GM20431 (cell line): ENCODE measurements at regions not wholly inside any gene's neighbourhood (a gene's known extent, or its start where the extent isn't known, plus 50 kb on each side); places are given as distances from the start of the nearest gene placed in this dataset.
"Not testable (repeated sequence)": the region's sequence is repeated elsewhere in the genome, so short reads cannot be mapped to it uniquely, and the experiment has no call there.

Experiments
- in situ Hi-C: fragments of 300-500 bp; cut with MseI, MboI; formaldehyde crosslinking; loops from one replicate; pipeline ENCODE4 v1.15.0; 2020; ENCODE audit warnings: low sequenced_read_pairs; ENCODE audit not compliant: unreplicated experiment

DNA sequence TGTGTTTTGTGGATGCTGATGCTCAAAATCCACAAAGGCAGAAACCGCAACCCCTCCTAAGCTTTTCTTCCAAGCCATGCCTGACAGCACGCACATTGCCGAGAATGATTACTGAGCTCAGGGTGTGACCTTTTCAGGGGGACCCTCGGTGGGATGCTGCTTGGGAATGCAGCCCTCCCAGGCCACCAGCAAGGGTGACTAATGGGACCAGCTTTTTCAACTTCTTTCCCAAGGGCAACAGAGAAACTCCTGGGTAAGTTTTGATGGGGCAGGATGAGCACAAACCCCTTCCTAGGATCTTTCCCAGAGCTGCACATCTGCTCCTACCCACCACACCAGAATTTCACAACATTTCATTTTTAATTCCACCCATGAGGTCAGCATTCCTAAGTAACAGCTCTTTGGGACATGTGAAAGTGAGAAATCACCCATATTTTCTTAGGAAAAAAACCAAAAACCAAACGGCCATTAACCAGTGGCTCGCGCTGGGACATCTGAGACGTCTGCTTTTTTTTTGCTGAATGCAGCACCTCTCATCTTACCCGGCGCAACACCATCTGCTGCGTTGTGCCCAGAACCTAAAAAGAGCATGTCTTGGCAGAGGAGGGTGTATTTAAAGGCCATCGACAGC is 119.0 kb downstream of the ARL4C start:
- in situ Hi-C loops = no loop called here

DNA sequence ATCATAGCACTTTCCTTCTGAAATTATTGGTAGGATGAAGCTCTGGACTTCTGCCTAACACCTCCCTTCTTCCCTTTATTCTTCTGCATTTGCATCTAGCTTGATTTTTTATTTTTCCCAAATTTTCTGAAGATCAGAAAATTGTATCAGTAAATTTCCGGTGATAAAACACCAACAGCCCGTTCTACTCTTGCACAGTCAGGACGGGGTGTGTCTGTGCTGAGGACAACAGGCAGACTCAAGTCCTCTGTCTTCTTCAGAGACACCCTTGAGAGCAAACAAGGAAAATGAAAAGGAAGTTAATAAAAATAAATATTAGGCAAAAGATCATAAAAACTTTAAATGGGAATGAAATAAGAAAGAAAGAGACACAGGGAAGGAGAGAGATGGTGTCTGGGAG is 120.7 kb downstream of the ARL4C start:
- in situ Hi-C loops = no loop called here

DNA sequence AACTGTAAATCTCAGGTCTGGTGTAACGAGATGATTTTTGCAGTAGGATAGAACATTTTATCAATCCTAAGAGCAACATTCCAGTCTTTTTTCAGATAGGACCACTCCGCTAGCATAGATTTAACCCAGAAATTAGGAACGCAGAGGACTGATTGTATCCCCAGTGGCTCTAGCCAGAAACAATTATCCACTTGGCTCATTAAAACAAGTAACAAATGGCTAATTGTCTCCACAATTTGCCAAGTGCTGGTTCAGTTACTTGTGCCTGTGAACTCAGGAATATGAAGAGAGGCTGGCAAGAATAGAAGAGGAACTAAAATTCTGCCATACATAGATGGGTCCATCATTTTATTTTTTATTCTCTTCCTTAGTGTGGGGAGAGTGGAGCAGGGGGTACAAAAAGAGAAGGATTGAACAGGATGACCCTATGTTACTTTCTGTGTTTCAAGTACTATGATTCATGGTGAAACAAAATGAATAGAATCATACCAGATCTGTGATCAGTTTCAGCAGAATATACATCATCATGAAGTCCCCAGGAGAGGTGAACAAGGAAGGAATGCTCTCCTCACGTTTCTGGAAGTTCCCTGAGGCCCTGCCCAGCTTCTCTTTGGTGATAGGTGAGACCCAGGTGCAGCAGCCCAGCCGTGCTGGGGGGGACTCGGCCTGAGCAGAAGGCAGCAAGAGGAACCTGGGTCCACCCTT is 121.6 kb downstream of the ARL4C start:
- in situ Hi-C loops = no loop called here

DNA sequence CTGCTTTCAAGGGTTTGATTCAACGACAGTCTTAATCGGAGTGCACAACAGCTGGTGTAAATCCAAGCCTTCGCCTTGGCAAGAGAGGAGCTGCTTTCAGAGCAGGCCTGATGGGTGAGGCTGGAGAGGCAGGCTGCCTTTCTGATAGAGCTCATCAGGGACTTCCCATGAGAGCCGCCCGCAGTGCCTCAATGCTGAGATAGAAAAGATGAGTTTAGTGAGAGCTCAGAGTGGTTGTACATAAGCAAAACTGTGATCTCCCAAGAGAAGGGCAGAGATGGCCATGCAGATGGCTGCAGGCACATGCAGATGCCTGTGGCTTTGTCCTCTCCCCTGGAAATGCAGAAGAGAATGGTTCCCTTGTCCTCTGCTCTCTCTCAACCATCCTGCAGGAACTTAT is 122.1 kb downstream of the ARL4C start:
- in situ Hi-C loops = no loop called here

DNA sequence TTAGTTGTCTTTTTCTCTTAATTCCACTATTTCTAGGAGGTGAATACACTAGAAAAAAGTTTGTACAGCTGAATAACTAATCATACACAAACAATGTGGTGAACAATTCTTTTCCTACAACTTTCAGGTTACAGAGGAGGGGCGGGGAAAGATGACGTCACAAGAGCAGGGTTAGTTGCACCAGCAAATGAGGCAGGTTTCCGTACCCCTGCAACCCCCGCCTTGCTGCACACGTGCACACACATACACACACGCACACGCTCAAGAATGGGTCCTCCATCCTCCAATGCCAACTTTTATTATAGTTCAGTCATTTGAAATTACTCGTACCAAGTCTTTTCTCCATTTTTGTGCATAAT is 122.8 kb downstream of the ARL4C start:
- in situ Hi-C loops = no loop called here

DNA sequence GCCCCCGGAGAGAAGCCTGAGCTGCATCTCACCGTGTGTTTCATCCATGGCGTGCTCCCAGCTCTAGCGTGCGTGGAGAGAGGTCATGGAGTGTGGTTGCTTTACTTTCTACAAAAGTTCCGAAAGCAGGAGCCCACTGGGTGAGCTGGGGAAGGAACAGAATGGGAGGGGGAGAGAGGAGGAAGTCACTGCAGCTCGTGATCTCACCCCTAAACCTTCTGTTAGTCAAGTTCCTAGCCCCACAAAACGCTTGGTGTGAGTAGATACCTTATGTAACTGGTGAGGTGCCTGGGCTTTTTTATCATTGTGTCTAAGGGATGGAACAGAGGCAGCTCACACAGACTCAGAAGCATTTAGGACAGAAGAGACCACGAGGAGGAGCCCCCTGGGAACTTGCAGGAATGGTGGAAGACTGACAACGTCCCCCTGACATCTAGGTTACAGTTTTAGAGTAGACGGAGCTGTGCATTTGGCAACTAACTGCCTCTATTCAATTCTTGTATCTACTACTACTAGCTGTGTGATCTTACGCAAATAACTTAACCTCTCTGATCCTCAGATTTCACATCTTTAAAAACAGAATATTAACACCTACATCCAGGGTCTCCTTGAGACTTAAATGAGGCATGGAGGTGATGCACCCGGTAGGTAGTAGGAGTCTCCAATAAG is 123.3 kb downstream of the ARL4C start:
- in situ Hi-C loops = no loop called here

DNA sequence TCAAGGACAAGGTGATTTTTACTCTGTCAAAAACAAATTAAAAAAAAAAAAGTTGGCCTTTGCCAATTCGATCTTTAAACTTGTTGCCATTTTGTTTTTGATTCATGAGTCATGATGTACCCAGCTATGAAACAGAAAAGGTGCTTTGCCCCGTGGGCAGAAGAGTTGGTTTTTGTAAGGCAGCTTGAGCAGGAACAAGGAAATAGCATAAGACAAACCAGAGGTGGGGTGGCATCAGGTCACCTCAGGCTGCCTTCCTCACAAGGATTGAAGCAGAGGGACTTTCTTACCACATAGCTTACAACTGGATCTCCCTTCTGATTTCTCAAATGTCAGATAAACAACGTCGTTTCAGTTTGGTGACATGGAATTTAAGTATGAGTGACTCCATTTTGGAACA is 123.8 kb downstream of the ARL4C start:
- in situ Hi-C loops = no loop called here

DNA sequence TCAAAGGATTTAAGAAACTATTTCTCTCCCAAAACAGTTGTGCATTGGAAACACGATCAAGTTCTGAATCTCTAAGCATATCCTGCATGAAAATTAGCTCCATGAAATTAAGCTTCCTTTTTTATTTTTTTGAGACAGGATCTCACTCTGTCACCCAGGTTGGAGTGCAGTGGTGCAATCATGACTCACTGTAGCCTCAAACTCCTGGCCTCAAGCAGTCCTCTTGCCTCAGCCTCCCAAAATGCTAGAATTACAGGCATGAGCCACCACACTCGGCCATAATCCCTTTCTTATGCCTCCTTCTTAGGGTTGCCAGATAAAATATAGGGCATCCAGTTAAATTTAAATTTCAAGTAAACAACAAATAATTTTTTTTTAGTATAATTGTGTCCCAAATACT is 124.4 kb downstream of the ARL4C start:
- in situ Hi-C loops = no loop called here

DNA sequence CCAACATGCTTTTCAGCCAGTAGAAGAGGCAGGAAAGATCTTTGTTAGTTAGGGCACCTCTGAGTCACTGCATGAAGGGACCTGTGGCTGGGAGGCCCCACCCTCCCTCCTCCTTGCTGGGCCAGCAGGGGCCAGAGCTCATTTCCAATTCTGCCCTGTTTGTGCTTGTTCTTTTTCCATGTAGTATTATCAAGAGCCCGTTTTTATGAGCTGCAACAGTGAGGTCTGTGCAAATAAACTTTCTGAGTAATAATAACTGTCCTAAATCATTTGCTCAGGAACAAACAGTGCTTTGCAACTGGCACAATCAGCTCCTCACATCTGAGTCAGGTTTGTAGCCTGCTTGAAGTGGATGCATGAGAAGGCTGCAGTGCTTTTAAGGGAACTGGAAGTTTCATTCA is 128.0 kb downstream of the ARL4C start:
- in situ Hi-C loops = no loop called here

DNA sequence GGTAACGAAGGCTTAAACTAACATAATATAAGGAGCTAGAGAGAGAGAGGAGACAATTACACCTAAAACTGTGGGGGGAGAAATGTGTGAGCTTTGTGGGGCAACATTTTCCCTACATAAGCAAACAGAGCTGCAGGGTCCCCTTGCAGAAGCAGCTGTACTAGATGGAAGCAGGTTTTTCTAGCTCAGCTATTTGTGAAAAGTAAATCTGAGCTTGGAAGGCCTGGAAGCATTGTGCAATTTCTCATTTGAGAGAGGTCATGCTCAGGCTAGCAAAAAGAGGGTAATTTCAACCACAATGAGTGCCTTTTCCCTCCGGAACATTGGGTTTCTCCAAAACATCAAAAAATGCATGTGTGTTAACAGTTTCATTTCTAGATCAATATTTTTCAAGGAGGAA is 130.0 kb downstream of the ARL4C start:
- in situ Hi-C loops = no loop called here

DNA sequence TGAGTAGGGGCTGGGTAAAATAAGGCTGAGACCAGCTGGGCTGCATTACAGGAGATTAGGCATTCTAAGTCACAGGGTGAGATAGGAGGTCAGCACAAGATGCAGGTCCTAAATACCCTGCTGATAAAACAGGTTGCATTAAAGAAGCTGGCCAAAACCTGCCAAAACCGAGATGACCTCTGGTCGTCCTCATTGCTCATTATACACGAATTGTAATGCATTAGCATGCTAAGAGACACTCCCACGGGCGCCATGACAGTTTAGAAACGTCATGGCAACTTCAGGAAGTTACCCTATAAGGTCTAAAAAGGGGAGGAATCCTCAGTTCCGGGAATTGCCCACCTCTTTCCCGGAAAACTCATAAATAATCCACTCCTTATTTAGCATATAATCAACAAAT is 132.2 kb downstream of the ARL4C start:
- in situ Hi-C loops = no loop called here

DNA sequence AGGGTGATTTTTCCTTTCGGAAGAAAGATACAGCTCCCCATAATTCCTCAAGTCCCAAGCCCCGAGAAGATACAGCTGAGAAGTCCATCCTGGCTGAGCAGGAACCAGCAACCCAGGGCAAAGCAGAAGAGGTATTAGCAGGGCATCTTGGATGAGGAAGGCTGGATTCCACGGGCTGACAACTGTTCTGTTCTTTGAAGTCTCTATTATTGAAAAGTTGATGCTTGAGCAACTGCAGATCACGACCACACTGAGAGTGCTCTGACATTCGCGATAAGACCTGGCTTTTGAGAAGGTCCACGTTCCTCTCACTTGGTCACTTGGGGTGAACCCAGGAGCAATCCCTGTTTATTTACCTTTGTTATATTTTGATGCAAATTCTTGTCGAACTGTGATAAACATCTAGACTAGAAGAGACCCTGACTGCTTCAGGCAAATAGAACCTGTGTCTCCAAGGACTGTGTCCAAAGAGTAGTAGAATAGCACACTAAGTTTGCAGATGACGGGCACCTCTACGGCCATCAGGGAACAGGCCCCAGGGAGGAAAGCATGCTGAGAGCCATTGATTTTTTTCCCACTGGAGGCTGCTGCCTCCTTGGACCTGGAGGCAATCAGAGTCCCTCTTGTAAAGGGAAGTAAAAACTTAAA is 133.1 kb downstream of the ARL4C start:
- in situ Hi-C loops = no loop called here

DNA sequence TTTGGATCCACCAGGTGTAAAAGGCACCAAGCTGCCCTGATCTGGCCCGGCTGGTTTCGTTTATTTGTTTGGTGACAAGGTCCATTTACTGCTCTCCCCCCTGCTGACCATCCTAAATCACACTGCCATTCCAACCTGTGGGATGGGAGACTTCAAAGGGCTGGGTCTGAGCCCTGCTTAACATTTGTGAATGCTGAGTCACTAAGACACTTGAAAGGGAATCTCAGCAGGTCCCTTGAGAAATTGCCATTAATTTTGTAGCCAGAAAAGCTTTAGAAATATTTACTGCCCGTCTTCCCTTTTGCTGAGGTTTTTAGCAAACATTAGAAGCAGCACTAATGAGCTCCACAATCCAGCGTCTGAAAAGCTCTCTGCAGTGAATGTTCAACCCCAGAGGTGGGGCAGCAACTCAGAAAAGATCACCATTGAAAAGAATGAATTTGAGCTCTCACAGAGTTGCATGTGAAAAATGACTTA is 133.8 kb downstream of the ARL4C start:
- in situ Hi-C loops = no loop called here

DNA sequence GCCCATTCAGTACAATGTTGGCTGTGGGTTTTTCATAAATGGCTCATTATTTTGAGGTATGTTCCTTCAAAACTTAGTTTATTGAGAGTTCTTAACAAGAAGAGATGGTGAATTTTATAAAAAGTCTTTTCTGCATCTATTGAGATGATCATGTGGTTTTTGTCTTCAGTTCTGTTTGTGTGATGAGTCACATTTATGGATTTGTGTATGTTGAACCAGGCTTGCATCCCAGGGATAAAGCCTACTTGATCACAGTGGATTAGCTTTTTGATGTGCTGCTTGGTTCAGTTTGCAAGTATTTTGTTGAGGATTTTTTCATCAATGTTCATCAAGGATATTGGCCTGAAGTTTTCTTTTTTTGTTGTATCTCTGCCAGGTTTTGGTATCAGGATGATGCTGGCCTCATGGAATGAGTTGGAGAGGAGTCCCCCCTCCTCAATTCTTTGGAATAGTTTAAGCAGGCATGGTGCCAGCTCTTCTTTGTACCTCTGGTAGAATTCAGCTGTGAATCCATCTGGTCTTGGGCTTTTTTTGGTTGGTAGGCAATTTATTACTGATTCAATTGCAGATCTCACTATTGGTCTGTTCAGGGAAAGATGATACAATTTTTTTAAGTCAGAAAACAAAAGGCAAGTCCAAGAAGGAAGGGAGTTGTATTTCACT is 136.4 kb downstream of the ARL4C start:
- in situ Hi-C loops = not testable (repeated sequence)

DNA sequence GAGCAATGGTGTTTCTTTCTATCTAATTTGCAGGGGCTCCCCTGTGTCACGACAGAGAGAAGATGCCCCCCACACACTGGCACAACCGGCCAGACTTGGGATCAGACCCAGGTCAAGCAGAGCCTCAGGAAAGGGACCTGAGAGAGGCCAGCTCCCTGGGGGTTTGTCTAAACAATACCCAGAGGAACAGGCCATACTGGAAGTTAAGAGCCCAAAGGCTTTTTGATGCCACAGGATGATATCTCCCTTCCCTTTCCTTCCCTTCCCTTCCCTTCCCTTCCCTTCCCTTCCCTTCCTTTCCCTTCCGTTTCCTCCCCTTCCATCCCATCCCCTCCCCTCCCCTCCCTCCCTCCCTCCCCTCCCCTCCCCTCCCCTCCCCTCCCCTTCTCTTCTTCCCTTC is 139.2 kb downstream of the ARL4C start:
- in situ Hi-C loops = no loop called here

DNA sequence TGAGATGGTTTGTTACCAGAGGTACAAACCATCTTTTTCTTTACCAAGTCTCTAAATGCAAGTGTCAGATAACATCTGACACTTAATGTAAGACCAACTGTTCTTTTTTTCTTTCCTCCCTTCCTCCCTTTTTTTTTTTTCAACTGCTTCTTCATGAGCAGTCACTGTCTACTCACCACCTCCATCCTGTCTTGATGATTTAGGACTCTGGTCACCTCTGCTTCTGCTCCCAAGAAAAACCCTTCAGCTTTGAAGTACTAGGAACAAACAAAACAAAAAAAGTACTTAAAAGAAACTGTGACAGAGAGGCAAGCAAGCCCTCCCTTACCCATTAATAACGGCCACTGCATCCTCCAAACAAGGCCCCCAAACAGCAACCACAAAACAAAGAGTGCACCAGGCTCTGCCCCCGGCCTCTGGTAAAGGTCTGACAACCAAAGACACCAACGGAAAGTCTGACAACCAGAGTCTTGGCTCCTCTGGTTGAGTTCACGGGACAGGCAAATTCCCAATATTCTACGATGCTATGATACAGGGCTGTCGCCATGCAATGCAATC is 141.0 kb downstream of the ARL4C start:
- in situ Hi-C loops = no loop called here

DNA sequence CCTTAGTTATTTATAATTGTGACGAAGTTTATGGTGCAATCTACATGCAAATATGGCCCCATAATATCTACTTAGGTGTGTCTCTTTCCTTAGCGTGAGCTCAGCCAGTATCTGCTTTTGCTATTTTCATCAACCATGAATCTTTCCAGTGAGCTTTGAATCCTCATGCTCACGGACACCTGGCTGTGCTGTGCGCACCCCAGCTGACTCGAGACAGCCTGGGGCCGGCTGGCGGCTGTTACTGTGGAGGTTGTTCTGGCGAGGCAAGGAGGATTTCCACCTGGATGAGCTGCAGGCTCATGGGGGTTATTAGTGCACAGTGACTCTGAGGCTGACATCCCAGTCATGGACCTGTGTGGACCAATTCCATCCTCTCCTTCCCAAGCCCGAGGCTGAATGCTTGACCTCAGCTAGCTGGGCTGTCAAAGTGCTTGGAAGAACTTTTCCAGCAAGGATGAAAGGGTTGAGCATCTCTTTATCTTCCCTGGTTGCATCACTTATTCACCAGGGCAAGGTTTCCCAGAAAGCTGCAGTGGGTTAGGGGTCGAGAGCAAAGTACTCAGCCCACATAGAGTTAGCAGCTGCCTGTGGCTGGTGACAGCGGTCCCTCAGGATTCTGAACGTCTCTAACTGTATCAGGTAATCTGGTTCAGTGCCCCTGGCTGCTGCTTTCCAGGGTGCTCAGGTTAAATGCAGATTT is 141.7 kb downstream of the ARL4C start:
- in situ Hi-C loops = no loop called here

DNA sequence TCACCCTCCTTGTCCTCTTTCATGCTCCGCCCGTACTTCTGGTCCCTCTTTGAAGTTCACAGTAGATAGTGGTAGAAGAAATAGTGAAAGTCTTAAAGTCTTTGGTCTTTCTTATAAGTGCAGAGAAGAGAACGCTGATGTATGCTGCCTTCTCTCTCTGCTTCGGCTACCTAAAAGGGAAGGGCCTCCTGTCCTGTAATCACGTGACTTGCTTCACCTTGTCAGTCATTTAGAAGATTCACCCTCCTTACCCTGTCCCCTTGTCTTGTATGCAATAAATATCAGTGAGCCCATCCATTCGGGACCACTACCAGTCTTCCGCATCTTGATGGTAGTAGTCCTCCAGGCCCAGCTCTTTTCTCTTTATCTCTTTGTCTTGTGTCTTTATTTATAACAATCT is 144.6 kb downstream of the ARL4C start:
- in situ Hi-C loops = no loop called here

DNA sequence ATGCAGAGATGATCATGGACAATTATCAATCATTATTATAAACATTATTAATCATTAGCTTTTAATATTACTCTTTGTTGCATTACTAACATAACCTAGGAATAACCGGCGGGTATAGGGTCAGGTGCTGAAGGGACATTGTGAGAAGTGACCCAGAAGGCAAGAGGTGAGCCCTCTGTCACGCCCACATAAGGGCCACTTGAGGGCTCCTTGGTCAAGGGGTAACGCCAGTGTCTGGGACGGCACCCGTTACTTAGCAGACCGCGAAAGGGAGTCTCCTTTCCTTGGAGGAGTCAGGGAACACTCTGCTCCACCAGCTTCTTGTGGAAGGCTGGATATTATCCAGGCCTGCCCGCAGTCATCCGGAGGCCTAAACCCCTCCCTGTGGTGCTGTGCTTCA is 145.0 kb downstream of the ARL4C start:
- in situ Hi-C loops = not testable (repeated sequence)

DNA sequence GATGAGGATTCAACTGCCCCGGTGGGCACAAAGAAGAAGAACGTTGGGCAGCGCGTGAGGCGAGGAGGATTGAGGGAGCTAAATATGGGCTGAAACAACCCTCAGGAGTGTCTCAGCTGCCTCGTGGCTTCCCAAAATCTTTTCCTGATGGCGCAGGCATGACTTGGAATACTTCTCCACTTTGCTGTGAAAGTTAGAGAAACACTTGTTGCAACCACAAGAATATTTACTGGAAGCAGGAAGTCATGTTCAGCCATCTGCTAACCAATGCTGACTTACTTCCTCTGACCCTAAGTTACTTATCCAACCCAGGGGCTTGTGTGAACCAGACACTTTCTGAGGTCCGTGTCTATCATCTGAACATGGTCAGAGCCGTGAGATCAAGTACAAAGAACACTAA is 148.8 kb downstream of the ARL4C start:
- in situ Hi-C loops = no loop called here
